ENCODE measurements at regions not wholly inside any gene's neighbourhood (a gene's known extent, or its start where the extent isn't known, plus 50 kb on each side); places are given as distances from the start of the nearest gene placed in this dataset.

GRCh38 chr16:8062677-8063076 is 527.6 kb downstream of the TMEM114 start (continued):
- TF ChIP-seq ELK4 (IDR thresholded peaks at IDR 0.05; ENCODE audit: borderline replicate concordance, low read depth, low read length), result no peak
- no peak for TF ChIP-seq ZNF610 (tag by site-specific recombination; IDR thresholded peaks at IDR 0.05; ENCODE audit: borderline replicate concordance)
- TF ChIP-seq OSR2 (tag by site-specific recombination; IDR thresholded peaks at IDR 0.05), result no peak
- TF ChIP-seq ZFP69B (tag by site-specific recombination; IDR thresholded peaks at IDR 0.05), result no peak
- no peak for TF ChIP-seq ZNF266 (tag by site-specific recombination; IDR thresholded peaks at IDR 0.05; ENCODE audit: low read depth)

- Histone ChIP-seq H3K4me3 (ENCODE audit: low read depth, low read length) (no peak overlapping the region), H3K4me1 (ENCODE audit: control insufficient read depth, insufficient read depth, low read length) (no peaks in the 10 kb centered on the region), H3K9me3 (ENCODE audit: control insufficient read depth, insufficient read depth, low read depth, low read length) (no peaks in the 10 kb centered on the region), H3K36me3 (ENCODE audit: control insufficient read depth in 2 of 2, insufficient read depth in 1 of 2, low read length in 2 of 2) (no peaks in the 10 kb centered on the region), H3K27ac (ENCODE audit: extremely low read depth, low read depth, low read length) (no peak overlapping the region)
- TF ChIP-seq ZNF2 (tag by site-specific recombination; IDR thresholded peaks at IDR 0.05) (no peak), ZNF76 (tag by site-specific recombination; IDR thresholded peaks at IDR 0.05; ENCODE audit: borderline replicate concordance, low read depth) (no peak), HOXC10 (CRISPR knock-in tag; IDR thresholded peaks at IDR 0.05) (no peak), ZNF184 (tag by site-specific recombination; IDR thresholded peaks at IDR 0.05) (no peak), ZNF221 (tag by site-specific recombination; IDR thresholded peaks at IDR 0.05; ENCODE audit: borderline replicate concordance) (no peak), TCF7L2 (IDR thresholded peaks at IDR 0.05; ENCODE audit: borderline replicate concordance, low read depth, low read length) (no peak), ZNF16 (tag by site-specific recombination; IDR thresholded peaks at IDR 0.05; ENCODE audit: low read depth) (no peak), ZNF707 (tag by site-specific recombination; IDR thresholded peaks at IDR 0.05) (no peak), ZXDB (tag by site-specific recombination; IDR thresholded peaks at IDR 0.05) (no peak)
- TF ChIP-seq, protein P1, sequence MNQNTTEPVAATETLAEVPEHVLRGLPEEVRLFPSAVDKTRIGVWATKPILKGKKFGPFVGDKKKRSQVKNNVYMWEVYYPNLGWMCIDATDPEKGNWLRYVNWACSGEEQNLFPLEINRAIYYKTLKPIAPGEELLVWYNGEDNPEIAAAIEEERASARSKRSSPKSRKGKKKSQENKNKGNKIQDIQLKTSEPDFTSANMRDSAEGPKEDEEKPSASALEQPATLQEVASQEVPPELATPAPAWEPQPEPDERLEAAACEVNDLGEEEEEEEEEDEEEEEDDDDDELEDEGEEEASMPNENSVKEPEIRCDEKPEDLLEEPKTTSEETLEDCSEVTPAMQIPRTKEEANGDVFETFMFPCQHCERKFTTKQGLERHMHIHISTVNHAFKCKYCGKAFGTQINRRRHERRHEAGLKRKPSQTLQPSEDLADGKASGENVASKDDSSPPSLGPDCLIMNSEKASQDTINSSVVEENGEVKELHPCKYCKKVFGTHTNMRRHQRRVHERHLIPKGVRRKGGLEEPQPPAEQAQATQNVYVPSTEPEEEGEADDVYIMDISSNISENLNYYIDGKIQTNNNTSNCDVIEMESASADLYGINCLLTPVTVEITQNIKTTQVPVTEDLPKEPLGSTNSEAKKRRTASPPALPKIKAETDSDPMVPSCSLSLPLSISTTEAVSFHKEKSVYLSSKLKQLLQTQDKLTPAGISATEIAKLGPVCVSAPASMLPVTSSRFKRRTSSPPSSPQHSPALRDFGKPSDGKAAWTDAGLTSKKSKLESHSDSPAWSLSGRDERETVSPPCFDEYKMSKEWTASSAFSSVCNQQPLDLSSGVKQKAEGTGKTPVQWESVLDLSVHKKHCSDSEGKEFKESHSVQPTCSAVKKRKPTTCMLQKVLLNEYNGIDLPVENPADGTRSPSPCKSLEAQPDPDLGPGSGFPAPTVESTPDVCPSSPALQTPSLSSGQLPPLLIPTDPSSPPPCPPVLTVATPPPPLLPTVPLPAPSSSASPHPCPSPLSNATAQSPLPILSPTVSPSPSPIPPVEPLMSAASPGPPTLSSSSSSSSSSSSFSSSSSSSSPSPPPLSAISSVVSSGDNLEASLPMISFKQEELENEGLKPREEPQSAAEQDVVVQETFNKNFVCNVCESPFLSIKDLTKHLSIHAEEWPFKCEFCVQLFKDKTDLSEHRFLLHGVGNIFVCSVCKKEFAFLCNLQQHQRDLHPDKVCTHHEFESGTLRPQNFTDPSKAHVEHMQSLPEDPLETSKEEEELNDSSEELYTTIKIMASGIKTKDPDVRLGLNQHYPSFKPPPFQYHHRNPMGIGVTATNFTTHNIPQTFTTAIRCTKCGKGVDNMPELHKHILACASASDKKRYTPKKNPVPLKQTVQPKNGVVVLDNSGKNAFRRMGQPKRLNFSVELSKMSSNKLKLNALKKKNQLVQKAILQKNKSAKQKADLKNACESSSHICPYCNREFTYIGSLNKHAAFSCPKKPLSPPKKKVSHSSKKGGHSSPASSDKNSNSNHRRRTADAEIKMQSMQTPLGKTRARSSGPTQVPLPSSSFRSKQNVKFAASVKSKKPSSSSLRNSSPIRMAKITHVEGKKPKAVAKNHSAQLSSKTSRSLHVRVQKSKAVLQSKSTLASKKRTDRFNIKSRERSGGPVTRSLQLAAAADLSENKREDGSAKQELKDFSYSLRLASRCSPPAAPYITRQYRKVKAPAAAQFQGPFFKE (tag by site-specific recombination; IDR thresholded peaks at IDR 0.05; ENCODE audit: borderline replicate concordance), result no peak
- ChIA-PET POLR2A (no interaction called here), CTCF (no interaction called here)
Measured at GRCh38 chr16:8055761-8056160, 534.5 kb downstream of the TMEM114 start.

DNA sequence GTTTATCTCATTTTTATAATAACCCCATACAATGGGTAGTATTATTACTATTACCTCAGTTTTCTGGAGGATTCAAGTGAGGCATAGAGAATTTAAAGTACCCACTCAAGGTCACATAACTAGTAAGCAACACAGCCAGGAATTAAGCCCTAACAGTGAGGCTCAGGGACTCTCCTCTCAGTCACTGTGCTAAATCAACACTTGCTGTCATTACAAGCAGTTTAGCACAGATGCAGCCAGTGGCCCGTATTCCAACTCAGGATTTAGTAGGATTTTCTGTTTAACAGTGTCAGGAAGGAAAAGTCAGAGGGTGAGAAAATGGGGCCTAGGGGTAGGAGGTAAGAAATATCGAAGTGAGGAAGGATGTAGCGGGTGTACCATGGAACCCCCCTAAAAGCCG is 536.9 kb downstream of the TMEM114 start:
- CTCF ChIA-PET, result no interaction called here
- no peak overlapping the region for H3K4me3 ChIP-seq (ENCODE audit: low read depth, low read length)
- TF ChIP-seq, protein P2, sequence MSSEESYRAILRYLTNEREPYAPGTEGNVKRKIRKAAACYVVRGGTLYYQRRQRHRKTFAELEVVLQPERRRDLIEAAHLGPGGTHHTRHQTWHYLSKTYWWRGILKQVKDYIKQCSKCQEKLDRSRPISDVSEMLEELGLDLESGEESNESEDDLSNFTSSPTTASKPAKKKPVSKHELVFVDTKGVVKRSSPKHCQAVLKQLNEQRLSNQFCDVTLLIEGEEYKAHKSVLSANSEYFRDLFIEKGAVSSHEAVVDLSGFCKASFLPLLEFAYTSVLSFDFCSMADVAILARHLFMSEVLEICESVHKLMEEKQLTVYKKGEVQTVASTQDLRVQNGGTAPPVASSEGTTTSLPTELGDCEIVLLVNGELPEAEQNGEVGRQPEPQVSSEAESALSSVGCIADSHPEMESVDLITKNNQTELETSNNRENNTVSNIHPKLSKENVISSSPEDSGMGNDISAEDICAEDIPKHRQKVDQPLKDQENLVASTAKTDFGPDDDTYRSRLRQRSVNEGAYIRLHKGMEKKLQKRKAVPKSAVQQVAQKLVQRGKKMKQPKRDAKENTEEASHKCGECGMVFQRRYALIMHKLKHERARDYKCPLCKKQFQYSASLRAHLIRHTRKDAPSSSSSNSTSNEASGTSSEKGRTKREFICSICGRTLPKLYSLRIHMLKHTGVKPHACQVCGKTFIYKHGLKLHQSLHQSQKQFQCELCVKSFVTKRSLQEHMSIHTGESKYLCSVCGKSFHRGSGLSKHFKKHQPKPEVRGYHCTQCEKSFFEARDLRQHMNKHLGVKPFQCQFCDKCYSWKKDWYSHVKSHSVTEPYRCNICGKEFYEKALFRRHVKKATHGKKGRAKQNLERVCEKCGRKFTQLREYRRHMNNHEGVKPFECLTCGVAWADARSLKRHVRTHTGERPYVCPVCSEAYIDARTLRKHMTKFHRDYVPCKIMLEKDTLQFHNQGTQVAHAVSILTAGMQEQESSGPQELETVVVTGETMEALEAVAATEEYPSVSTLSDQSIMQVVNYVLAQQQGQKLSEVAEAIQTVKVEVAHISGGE (tag by site-specific recombination; conservative IDR thresholded peaks at IDR 0.05; ENCODE audit: low read depth), result no peak
- TF ChIP-seq, protein P3, sequence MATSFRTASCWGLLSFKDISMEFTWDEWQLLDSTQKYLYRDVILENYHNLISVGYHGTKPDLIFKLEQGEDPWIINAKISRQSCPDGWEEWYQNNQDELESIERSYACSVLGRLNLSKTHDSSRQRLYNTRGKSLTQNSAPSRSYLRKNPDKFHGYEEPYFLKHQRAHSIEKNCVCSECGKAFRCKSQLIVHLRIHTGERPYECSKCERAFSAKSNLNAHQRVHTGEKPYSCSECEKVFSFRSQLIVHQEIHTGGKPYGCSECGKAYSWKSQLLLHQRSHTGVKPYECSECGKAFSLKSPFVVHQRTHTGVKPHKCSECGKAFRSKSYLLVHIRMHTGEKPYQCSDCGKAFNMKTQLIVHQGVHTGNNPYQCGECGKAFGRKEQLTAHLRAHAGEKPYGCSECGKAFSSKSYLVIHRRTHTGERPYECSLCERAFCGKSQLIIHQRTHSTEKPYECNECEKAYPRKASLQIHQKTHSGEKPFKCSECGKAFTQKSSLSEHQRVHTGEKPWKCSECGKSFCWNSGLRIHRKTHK (tag by site-specific recombination; IDR thresholded peaks at IDR 0.05), result no peak
- TF ChIP-seq ZNF174 (tag by site-specific recombination; IDR thresholded peaks at IDR 0.05), result no peak
- no peak for TF ChIP-seq MEIS1 (CRISPR knock-in tag; IDR thresholded peaks at IDR 0.05; ENCODE audit: borderline replicate concordance)

More for the DNA sequence above, 536.9 kb downstream of the TMEM114 start:
- Histone ChIP-seq H3K4me1 (ENCODE audit: control insufficient read depth, insufficient read depth, low read length) (no peaks in the 10 kb centered on the region), H3K27ac (ENCODE audit: extremely low read depth, low read depth, low read length) (no peak overlapping the region), H3K9me3 (ENCODE audit: control insufficient read depth, insufficient read depth, low read depth, low read length) (no peaks in the 10 kb centered on the region), H3K36me3 (ENCODE audit: control insufficient read depth in 2 of 2, insufficient read depth in 1 of 2, low read length in 2 of 2) (no peaks in the 10 kb centered on the region)
- POLR2A ChIA-PET, result no interaction called here
